Left cardiac atrium (tissue), 4 donors: ENCODE measurements at regions not wholly inside any gene's neighbourhood (a gene's known extent, or its start where the extent isn't known, plus 50 kb on each side); places are given as distances from the start of the nearest gene placed in this dataset.
A peak's percentile ranks its signal among the peaks of the same experiment; 100 is the strongest.
"Not testable (repeated sequence)": the region's sequence is repeated elsewhere in the genome, so short reads cannot be mapped to it uniquely, and the experiment has no call there.

Experiments
- ATAC-seq, 2 donors: fragments of 200-7000 bp; cut with Tn5 transposase; one replicate each; pipeline ENCODE4 v1.9.1; 2020; ENCODE audit warnings: mild to moderate bottlenecking in 2 of 2, moderate library complexity in 2 of 2
- DNase-seq: peaks from one replicate; pipeline ENCODE4 v3.0.0-alpha.2; 2020
- intact Hi-C, 2 donors: fragments of 100-400 bp; cut with DNase I; formaldehyde crosslinking; loops; one replicate each; pipeline versions ENCODE4 v1.14.1 to v1.15.1; 2022 to 2023
- donor health status: DM: no; HTN: yes; CAD: no.
- donor health status: DM: no; HTN: yes; CAD: no; lungs with severe emphysema.
- donor health status: DM: yes; HTN: yes; CAD: no.
- donor health status: Dilated cardiomyopathy.

DNA sequence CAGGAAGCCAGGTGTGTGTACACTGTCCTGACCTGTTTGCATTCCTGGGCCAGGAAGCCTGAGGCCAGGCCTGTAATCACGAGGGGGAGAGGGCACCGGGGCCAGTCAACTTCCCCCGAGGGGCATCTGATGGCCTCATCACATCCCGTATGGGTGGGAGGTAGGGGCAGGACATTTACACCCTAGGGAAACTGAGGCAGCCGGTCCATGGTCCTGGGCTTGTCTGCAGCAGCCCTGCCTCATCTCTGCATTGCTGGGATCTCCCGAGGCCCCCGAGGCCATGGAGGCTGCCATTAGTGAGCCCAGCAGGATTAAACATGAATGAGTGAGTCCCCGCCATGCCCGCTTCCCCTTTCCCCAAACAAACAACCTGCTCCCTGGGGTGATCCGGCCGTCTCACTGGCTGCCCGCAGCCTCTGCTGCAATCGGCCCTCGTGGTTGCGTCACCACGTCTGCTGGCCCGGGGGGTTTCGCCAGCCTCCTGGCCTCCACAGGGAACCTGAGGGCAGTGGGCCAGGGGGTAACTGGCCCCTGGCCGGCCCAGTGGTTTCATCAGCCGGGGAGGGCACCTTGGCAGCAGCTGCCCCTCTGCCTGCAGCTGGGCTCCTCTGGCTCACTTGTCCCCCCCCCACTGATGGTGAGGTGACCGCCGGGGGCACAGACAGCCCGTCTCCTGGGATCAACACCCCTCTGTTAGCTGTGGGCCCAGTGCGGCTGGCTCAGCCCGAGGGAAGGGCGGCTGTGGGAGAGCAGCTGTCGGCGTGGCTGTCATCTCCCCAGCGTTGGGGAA, 88.3 kb upstream of the GSE1 start:
- peak; percentile 61 for DNase-seq
- intact Hi-C loops = no loop called here
- ATAC-seq = peak; percentile 1 to 35

DNA sequence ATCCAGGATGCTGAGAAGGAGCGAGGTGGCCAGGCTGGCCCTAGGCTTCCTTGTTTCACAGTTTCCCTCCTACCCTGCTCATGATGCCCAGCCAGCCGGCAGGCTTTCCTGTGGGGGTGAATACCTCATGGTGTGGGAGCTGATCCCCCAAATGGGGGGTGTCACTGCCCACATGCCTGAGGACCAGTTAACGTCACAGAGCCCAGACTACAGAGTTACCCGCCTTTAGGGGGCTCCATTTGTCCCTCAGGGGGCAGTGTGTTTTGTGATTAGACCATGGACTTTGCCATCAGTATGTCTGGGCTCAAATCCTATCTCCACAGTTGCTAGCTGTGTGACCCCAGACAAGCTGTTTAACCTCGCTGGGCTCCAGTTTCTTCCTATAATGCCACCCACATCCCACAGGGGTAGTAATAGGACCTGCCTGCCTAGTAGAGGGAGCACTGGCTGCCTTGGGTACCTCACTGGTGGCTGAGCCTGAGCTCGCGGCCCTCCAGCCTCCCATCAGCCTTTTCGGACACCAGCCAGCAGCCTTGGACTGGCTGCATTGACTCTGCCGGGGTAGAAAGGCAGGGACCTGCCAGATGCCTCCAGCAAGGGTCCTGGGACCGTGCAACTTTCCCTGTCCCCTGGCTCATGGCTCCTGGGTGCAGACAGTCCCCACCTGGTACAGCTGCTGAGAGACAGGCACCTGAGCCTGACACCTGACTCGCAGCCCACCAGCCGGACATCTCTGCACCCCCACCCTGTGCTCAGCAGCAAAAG, 87.5 kb upstream of the GSE1 start:
- no peak for DNase-seq
- ATAC-seq = peak in 1 of 2 donors; percentile 4
- intact Hi-C loops = no loop called here

- DNase-seq (no peak), ATAC-seq (no peak)
- intact Hi-C loops = no loop called here
These were observed 86.7 kb upstream of the GSE1 start for GRCh38 chr16:85526185-85526974.

GRCh38 chr16:85527042-85527766, 85.9 kb upstream of the GSE1 start:
- ATAC-seq (no peak), DNase-seq (no peak)
- intact Hi-C loops = no loop called here

GRCh38 chr16:85527767-85528297, 85.3 kb upstream of the GSE1 start:
- DNase-seq (no peak), ATAC-seq (no peak)
- intact Hi-C loops = no loop called here

GRCh38 chr16:85528528-85529387, 84.4 kb upstream of the GSE1 start:
- no peak for DNase-seq

DNA sequence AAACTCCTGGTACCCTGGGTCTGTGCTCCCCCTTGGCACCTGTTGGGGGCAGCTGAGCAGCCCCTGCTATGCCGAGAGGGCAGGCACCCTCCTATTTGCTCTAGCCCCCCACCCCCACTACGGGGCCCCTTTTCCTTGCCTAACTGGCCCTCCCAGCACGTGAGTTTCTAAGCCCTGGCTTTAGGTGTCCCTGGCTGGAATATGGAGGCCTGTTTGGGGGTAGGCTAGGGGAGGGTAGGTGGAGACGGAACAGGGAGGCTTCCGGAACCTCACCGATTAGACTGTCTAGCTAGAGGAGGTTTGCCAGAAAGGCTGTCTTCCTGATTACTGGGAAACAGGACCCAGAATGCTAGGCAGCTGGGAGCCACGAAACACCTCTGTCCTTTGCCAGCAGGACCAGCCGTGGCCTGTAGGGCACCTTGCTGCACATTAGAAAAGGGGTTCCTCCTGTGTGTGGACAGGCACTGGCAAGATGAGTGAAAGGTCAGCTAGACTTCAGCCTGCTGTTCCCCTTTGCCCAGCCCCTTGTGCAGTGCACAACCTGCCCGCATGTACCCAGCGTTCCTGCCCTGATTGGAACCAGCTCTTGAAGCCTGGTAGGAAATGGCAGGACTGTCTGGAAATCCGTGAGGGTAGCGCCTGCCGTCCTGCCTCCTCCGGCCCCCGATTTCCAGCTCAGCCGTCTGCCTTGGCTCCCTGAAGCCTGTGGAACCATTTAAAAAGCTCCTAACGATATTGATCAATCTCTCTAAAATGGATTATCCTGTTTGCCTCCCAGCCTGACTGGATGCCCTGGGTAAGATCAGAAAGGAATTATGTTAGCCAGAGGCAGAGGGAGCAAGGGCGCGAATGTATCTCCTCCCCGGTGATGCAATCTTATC, 83.4 kb upstream of the GSE1 start:
- DNase-seq (no peak), ATAC-seq (peak in 1 of 2 donors; percentile 7)
- intact Hi-C loops = no loop called here

More at GRCh38 chr16:85528528-85529387, 84.4 kb upstream of the GSE1 start:
- intact Hi-C loops = no loop called here
- peak in 1 of 2 donors; percentile 6 for ATAC-seq

- no peak for DNase-seq
- no peak for ATAC-seq
- intact Hi-C loops = no loop called here
These were observed 82.8 kb upstream of the GSE1 start for GRCh38 chr16:85530370-85530739.

DNA sequence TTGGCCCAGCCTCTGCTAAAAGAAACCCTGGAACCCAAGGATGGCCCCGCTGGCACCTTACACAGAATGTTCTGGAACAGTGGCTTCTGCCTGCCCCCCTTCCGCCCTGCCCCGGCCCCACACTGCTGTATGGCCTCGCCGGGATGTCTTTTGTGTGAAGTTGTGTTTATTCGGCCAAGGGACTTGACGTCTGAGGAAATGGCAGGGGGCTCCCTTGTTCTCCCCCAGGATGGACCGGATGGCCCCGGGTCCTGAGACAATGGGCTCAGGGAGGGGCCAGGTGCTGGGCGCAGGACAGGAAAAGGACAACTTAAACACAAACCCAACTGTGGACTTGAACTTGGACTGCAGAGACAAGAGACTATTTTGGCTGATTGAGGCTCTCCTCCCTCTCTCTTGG, 81.6 kb upstream of the GSE1 start:
- DNase-seq (no peak), ATAC-seq (peak; percentile 4 to 21)
- intact Hi-C loops = no loop called here

DNA sequence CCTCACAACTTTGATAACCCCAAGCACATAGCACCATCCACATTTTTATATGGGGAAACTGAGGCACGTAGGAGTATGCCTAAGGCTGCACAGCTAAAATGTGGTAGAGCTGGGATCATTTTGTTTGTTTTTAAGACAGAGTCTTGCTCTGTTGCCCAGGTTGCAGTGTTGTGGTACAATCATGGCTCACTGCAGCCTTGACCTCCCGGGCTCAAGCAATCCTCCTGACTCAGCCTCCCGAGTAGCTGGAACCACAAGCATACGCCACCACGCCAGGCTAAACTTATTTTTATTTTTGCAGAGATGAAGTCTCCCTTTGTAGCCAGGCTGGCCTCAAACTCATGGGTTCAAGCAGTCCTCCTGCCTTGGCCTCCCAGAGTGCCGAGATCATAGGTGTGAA, 81.0 kb upstream of the GSE1 start:
- intact Hi-C loops = no loop called here
- ATAC-seq (no peak), DNase-seq (no peak)

GRCh38 chr16:85533593-85533992, 79.5 kb upstream of the GSE1 start:
- DNase-seq, ATAC-seq, intact Hi-C loops: not testable (repeated sequence)

DNA sequence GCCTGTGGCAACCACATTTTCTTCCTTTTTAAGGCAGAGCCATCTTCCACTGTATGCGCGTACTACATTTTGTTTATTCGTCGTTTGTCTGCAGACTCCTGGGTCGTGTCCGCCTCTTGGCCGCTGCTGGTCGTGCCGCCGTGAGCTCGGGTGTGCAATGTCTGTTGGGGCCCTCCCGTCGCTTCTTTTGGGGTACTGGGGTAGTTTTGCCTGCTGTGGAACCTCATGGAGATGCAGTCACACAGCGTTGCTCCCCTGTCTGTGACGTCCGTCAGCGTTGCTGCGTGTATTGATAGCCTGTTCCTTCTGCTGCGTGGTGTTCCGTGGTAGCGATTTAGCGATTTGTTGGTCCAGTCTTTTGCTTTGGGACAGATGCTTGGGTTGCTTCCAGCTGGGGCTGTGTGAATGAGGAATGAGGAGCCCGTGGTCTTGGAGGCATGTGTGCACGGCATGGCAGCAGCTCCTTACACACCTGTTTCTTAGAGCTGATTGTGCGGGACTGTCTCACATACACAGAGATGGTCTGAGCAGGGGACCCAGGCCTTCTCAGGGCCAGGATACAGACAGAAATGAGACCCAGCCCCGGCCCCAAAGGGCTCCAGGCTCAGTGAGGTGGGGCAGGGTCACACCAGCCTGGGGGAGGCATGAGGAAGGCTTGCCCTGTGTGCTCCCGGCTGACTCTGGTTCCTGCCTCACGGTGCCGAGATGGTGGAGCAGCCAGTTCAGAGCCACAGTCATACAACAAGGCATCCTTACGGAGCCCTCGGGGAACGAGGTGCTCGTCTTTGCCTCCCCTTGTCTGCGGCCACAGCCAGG, 78.4 kb upstream of the GSE1 start:
- no peak for DNase-seq
- no peak for ATAC-seq
- intact Hi-C loops = no loop called here

DNA sequence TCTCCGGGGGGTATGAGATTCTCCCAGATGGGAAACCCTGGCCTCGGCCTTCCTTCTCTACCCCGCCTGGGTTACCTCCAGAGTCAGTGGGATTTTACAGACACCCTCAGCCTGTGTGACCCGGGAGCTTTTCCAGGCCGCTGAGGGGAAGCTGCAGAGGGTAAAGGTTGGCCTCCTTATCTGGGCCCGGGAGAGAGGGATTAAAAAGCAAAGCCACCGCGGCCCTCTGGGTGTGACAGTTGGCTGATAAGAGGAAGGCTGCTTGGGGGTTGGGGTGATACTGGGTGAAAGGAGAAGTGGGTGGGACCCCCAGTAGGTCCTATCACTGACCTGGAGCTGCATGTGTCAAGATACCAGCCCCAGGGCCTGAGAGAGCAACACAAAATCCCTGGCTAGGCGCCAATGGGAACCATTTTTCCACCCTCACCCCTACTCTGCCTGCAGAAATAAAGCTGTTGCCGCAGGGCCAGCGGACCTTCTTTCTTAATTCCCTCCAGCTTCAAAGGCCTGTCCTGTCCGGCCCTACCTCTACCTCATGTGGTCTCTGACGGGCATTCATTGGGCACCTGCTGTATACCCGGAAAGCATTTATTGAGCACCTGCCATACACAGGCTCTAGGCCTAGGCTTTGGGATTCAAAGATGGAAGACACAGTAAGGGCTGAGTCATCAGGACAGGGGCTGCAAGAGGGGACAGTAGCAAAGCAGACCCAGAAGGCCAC, 77.6 kb upstream of the GSE1 start:
- no peak for DNase-seq
- ATAC-seq = peak; percentile 21 to 57
- intact Hi-C loops = no loop called here

- no peak for DNase-seq
- intact Hi-C loops = no loop called here
- peak; percentile 51 to 62 for ATAC-seq
These were observed 77.1 kb upstream of the GSE1 start for GRCh38 chr16:85536073-85536410.

- intact Hi-C loops = no loop called here
- ATAC-seq (peak; percentile 16 to 27), DNase-seq (no peak)
These were observed 76.5 kb upstream of the GSE1 start for GRCh38 chr16:85536411-85537330.
